ENCODE measurements at regions not wholly inside any gene's neighbourhood (a gene's known extent, or its start where the extent isn't known, plus 50 kb on each side); places are given as distances from the start of the nearest gene placed in this dataset.

DNA sequence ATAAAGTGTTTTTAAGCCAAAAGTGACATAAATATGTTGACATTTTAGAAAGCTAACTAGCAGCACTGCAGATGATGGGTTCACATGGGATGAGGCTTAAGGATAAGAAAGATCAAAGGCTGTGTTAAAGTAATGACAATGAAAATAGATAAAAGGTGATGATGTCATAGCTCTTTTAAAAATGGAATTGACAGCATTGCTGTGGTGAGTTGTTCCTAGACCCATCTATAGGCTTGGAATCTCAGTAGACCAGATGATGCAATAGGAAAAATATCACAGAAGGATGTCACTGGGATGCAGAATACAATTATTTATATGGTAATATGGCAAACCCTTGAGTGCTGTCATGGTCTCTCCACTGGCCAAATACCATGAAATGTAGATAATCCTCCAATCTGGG is 286.0 kb downstream of the PLA2G4A start:
- H3K9me2 ChIP-seq (ENCODE audit: insufficient read depth), result no peaks in the 10 kb centered on the region

DNA sequence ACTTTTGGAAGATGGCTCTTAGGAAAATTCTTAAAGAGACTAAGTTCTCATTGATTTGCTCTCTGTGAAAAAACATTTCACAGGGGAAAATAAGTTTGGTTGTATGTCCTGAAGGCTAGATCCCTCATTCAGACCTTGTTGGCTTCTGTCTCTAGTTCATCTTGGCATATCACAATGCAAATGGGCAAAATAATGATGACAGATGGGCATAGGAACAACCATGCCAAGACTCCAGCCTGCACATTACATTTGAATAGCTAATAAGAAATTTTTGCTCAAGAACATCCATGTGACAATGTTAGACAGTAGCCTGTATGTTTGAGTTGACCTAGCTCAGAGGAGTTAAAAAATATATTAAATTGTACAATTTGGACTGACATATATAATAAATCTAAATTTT is 292.9 kb downstream of the PLA2G4A start:
- H3K4me3 ChIP-seq, result no peak overlapping the region
- no peaks in the 10 kb centered on the region for H3K9me3 ChIP-seq (ENCODE audit: insufficient read depth, low read depth)
- DNase-seq, result no peak
- no peak overlapping the region for H3K4me2 ChIP-seq
- BruUV-seq (replicated peaks), result no TSS peak
- H3K36me3 ChIP-seq (ENCODE audit: low read depth), result no peaks in the 10 kb centered on the region
- no peak overlapping the region for H3K27ac ChIP-seq
- TF ChIP-seq EZH2 (IDR thresholded peaks at IDR 0.05; ENCODE audit: low read depth), result no peak
- TF ChIP-seq, protein P1, sequence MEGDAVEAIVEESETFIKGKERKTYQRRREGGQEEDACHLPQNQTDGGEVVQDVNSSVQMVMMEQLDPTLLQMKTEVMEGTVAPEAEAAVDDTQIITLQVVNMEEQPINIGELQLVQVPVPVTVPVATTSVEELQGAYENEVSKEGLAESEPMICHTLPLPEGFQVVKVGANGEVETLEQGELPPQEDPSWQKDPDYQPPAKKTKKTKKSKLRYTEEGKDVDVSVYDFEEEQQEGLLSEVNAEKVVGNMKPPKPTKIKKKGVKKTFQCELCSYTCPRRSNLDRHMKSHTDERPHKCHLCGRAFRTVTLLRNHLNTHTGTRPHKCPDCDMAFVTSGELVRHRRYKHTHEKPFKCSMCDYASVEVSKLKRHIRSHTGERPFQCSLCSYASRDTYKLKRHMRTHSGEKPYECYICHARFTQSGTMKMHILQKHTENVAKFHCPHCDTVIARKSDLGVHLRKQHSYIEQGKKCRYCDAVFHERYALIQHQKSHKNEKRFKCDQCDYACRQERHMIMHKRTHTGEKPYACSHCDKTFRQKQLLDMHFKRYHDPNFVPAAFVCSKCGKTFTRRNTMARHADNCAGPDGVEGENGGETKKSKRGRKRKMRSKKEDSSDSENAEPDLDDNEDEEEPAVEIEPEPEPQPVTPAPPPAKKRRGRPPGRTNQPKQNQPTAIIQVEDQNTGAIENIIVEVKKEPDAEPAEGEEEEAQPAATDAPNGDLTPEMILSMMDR (conservative IDR thresholded peaks at IDR 0.05), result no peak
- intact Hi-C loops (cut with micrococcal nuclease; ENCODE audit: unreplicated experiment), result no loop called here
- ChIA-PET POLR2A (ENCODE audit: unreplicated experiment) (no interaction called here), CTCF (no interaction called here)
- no peak overlapping the region for H2AFZ ChIP-seq
- no peaks in the 10 kb centered on the region for H3K79me2 ChIP-seq (ENCODE audit: low read depth)
- H3K4me1 ChIP-seq (replicated peaks; ENCODE audit: insufficient read depth), result no peaks in the 10 kb centered on the region
- no peaks in the 10 kb centered on the region for H3K27me3 ChIP-seq (ENCODE audit: insufficient read depth, low read depth)
- no peaks in the 10 kb centered on the region for H3K9me2 ChIP-seq (ENCODE audit: insufficient read depth)
- no peaks in the 10 kb centered on the region for H4K20me1 ChIP-seq (ENCODE audit: insufficient read depth)
- no peaks in the 10 kb centered on the region for H3F3A ChIP-seq (ENCODE audit: insufficient read depth, low read depth)

More for the DNA sequence above, 286.0 kb downstream of the PLA2G4A start:
- ChIA-PET POLR2A (ENCODE audit: unreplicated experiment) (no interaction called here), CTCF (interaction anchor here (0.6 kb wide), 1 partner anchor 811 kb away, joined by 3 read pairs; no protein-coding TSS in a partner anchor)
- no peak for DNase-seq
- H2AFZ ChIP-seq, result no peak overlapping the region
- H3K4me2 ChIP-seq, result no peak overlapping the region
- no peak overlapping the region for H3K4me3 ChIP-seq
- no peak overlapping the region for H3K27ac ChIP-seq
- no peaks in the 10 kb centered on the region for H3K79me2 ChIP-seq (ENCODE audit: low read depth)
- H3K27me3 ChIP-seq (ENCODE audit: insufficient read depth, low read depth), result no peaks in the 10 kb centered on the region
- BruUV-seq (replicated peaks), result no TSS peak
- H4K20me1 ChIP-seq (ENCODE audit: insufficient read depth), result no peaks in the 10 kb centered on the region
- no peak for TF ChIP-seq EZH2 (IDR thresholded peaks at IDR 0.05; ENCODE audit: low read depth)
- TF ChIP-seq, protein P1 (conservative IDR thresholded peaks at IDR 0.05), result no peak
- no peaks in the 10 kb centered on the region for H3K4me1 ChIP-seq (replicated peaks; ENCODE audit: insufficient read depth)
- no peaks in the 10 kb centered on the region for H3K9me3 ChIP-seq (ENCODE audit: insufficient read depth, low read depth)
- H3K36me3 ChIP-seq (ENCODE audit: low read depth), result no peaks in the 10 kb centered on the region
- intact Hi-C loops (cut with micrococcal nuclease; ENCODE audit: unreplicated experiment), result no loop called here
- H3F3A ChIP-seq (ENCODE audit: insufficient read depth, low read depth), result no peaks in the 10 kb centered on the region

DNA sequence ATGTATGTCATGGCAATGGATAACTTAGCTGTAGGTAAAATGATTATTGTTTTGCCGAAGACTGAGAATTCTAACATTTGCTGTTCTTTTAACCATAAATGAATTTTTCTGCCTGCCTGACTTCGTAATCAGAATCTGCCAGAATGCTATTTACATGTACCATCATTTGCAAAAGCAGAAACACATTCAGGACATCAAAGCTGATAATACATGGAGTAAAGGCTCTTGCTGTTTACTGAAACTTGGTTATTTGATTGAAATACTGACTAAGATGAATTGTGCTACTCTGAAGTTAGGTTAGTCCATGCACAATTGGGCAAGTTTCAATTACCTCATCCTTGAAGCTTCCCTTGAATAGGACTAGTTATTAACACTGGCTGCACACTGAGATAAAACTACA is 293.8 kb downstream of the PLA2G4A start:
- Histone ChIP-seq H3K27ac (no peak overlapping the region), H3K4me3 (no peak overlapping the region), H3K79me2 (ENCODE audit: low read depth) (no peaks in the 10 kb centered on the region), H2AFZ (no peak overlapping the region), H3F3A (ENCODE audit: insufficient read depth, low read depth) (no peaks in the 10 kb centered on the region), H3K9me2 (ENCODE audit: insufficient read depth) (no peaks in the 10 kb centered on the region), H3K4me1 (replicated peaks; ENCODE audit: insufficient read depth) (no peaks in the 10 kb centered on the region), H3K9me3 (ENCODE audit: insufficient read depth, low read depth) (no peaks in the 10 kb centered on the region), H3K4me2 (no peak overlapping the region), H3K27me3 (ENCODE audit: insufficient read depth, low read depth) (no peaks in the 10 kb centered on the region), H4K20me1 (ENCODE audit: insufficient read depth) (no peaks in the 10 kb centered on the region), H3K36me3 (ENCODE audit: low read depth) (no peaks in the 10 kb centered on the region)
- POLR2A ChIA-PET (ENCODE audit: unreplicated experiment), result no interaction called here
- BruUV-seq (replicated peaks), result no TSS peak
- intact Hi-C loops (cut with micrococcal nuclease; ENCODE audit: unreplicated experiment), result no loop called here
- CTCF ChIA-PET, result no interaction called here
- no peak for TF ChIP-seq EZH2 (IDR thresholded peaks at IDR 0.05; ENCODE audit: low read depth)
- TF ChIP-seq, protein P1 (conservative IDR thresholded peaks at IDR 0.05), result no peak
- DNase-seq, result no peak

Data from PC-9 (cell line).